ENCODE measurements at regions not wholly inside any gene's neighbourhood (a gene's known extent, or its start where the extent isn't known, plus 50 kb on each side); places are given as distances from the start of the nearest gene placed in this dataset.

GRCh38 chr17:79453481-79453880, 157.4 kb downstream of the RBFOX3 start:
- TF ChIP-seq, protein P1, sequence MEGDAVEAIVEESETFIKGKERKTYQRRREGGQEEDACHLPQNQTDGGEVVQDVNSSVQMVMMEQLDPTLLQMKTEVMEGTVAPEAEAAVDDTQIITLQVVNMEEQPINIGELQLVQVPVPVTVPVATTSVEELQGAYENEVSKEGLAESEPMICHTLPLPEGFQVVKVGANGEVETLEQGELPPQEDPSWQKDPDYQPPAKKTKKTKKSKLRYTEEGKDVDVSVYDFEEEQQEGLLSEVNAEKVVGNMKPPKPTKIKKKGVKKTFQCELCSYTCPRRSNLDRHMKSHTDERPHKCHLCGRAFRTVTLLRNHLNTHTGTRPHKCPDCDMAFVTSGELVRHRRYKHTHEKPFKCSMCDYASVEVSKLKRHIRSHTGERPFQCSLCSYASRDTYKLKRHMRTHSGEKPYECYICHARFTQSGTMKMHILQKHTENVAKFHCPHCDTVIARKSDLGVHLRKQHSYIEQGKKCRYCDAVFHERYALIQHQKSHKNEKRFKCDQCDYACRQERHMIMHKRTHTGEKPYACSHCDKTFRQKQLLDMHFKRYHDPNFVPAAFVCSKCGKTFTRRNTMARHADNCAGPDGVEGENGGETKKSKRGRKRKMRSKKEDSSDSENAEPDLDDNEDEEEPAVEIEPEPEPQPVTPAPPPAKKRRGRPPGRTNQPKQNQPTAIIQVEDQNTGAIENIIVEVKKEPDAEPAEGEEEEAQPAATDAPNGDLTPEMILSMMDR (IDR thresholded peaks at IDR 0.05): no peak
- no peak for TF ChIP-seq POLR2A (IDR thresholded peaks at IDR 0.05)
- no peak for TF ChIP-seq EP300 (IDR thresholded peaks at IDR 0.05)

Measured in tibial nerve (tissue), 4 donors.